Central memory CD8-positive, alpha-beta T cell (primary cell): ENCODE measurements at regions not wholly inside any gene's neighbourhood (a gene's known extent, or its start where the extent isn't known, plus 50 kb on each side); places are given as distances from the start of the nearest gene placed in this dataset.

Source experiments
- ATAC-seq: fragments of 150-1000 bp; cut with Tn5 transposase; replicated peaks from 2 replicates; pipeline ENCODE4 v1.10.0; 2022; ENCODE audit warnings: mild to moderate bottlenecking, moderate FRiP score, moderate number of reproducible peaks; ENCODE audit not compliant: poor library complexity, severe bottlenecking; ENCODE audit errors: extremely low read depth
- DNase-seq, 2 donors: peaks; one replicate each; pipeline ENCODE4 v3.0.0; 2021; ENCODE audit warnings: low spot score in 2 of 2
- H3K27ac Mint-ChIP-seq: one replicate; pipeline ENCODE4 v1.8.0; 2022; ENCODE audit warnings: low read depth, mild to moderate bottlenecking, moderate library complexity, mixed read lengths
- H3K27me3 Mint-ChIP-seq: one replicate; pipeline ENCODE4 v1.8.0; 2022; ENCODE audit warnings: mixed read lengths
- H3K36me3 Mint-ChIP-seq: one replicate; pipeline ENCODE4 v1.8.0; 2022; ENCODE audit warnings: mild to moderate bottlenecking, moderate library complexity, mixed read lengths; ENCODE audit not compliant: insufficient read depth
- H3K4me1 Mint-ChIP-seq: one replicate; pipeline ENCODE4 v1.8.0; 2022; ENCODE audit warnings: mixed read lengths
- H3K4me3 Mint-ChIP-seq: one replicate; pipeline ENCODE4 v1.8.0; 2022; ENCODE audit warnings: mild to moderate bottlenecking, moderate library complexity, mixed read lengths
- H3K9me3 Mint-ChIP-seq: one replicate; pipeline ENCODE4 v1.8.0; 2022; ENCODE audit warnings: mixed read lengths

- Mint-ChIP-seq H3K4me1 (no peaks in the 10 kb centered on the region), H3K36me3 (peaks cover 1% of the 10 kb centered on the region), H3K27ac (no peak overlapping the region), H3K27me3 (peaks cover 13% of the 10 kb centered on the region), H3K9me3 (no peaks in the 10 kb centered on the region), H3K4me3 (no peak overlapping the region)
- ATAC-seq = no peak
- DNase-seq = no peak
Measured at GRCh38 chr6:43964659-43965570, 162.3 kb downstream of the MRPL14 start.

- H3K4me1 Mint-ChIP-seq = no peaks in the 10 kb centered on the region
- no peaks in the 10 kb centered on the region for H3K9me3 Mint-ChIP-seq
- no peak overlapping the region for H3K4me3 Mint-ChIP-seq
- ATAC-seq (no peak), DNase-seq (no peak)
- H3K27ac Mint-ChIP-seq = no peak overlapping the region
- peaks cover 1% of the 10 kb centered on the region for H3K36me3 Mint-ChIP-seq
- peaks cover 19% of the 10 kb centered on the region for H3K27me3 Mint-ChIP-seq
Measured at GRCh38 chr6:43963877-43964658, 163.2 kb downstream of the MRPL14 start.

GRCh38 chr6:43963203-43963602 is 164.0 kb downstream of the MRPL14 start:
- Mint-ChIP-seq H3K27me3 (peaks cover 28% of the 10 kb centered on the region), H3K27ac (no peak overlapping the region), H3K4me3 (no peak overlapping the region), H3K9me3 (no peaks in the 10 kb centered on the region), H3K36me3 (peaks cover 1% of the 10 kb centered on the region), H3K4me1 (no peaks in the 10 kb centered on the region)
- ATAC-seq = no peak
- DNase-seq = no peak

GRCh38 chr6:43962458-43962857 is 164.8 kb downstream of the MRPL14 start:
- H3K36me3 Mint-ChIP-seq = peaks cover 1% of the 10 kb centered on the region
- H3K9me3 Mint-ChIP-seq = no peaks in the 10 kb centered on the region
- H3K27me3 Mint-ChIP-seq = peaks cover 35% of the 10 kb centered on the region
- no peak for ATAC-seq
- H3K4me3 Mint-ChIP-seq = no peak overlapping the region
- H3K4me1 Mint-ChIP-seq = no peaks in the 10 kb centered on the region
- no peak for DNase-seq
- no peak overlapping the region for H3K27ac Mint-ChIP-seq

GRCh38 chr6:43957273-43957672 is 170.0 kb downstream of the MRPL14 start:
- DNase-seq = no peak
- H3K27me3 Mint-ChIP-seq = peaks cover 47% of the 10 kb centered on the region
- H3K9me3 Mint-ChIP-seq = peaks cover 6% of the 10 kb centered on the region
- H3K4me3 Mint-ChIP-seq = no peak overlapping the region
- no peaks in the 10 kb centered on the region for H3K4me1 Mint-ChIP-seq
- no peak for ATAC-seq
- H3K36me3 Mint-ChIP-seq = peaks cover 3% of the 10 kb centered on the region
- H3K27ac Mint-ChIP-seq = no peak overlapping the region

GRCh38 chr6:43956478-43956877 is 170.8 kb downstream of the MRPL14 start:
- no peak overlapping the region for H3K27ac Mint-ChIP-seq
- H3K27me3 Mint-ChIP-seq = peaks cover 47% of the 10 kb centered on the region
- no peaks in the 10 kb centered on the region for H3K4me1 Mint-ChIP-seq
- no peak overlapping the region for H3K4me3 Mint-ChIP-seq
- H3K36me3 Mint-ChIP-seq = peaks cover 2% of the 10 kb centered on the region
- ATAC-seq (no peak), DNase-seq (no peak)
- H3K9me3 Mint-ChIP-seq = peaks cover 6% of the 10 kb centered on the region

- H3K27me3 Mint-ChIP-seq = peaks cover 46% of the 10 kb centered on the region
- H3K4me1 Mint-ChIP-seq = no peaks in the 10 kb centered on the region
- H3K36me3 Mint-ChIP-seq = peaks cover 2% of the 10 kb centered on the region
- no peak for ATAC-seq
- peaks cover 6% of the 10 kb centered on the region for H3K9me3 Mint-ChIP-seq
- H3K27ac Mint-ChIP-seq = no peak overlapping the region
- no peak overlapping the region for H3K4me3 Mint-ChIP-seq
- DNase-seq = no peak
Measured at GRCh38 chr6:43954311-43955131, 172.7 kb downstream of the MRPL14 start.

- peaks cover 39% of the 10 kb centered on the region for H3K27me3 Mint-ChIP-seq
Measured at GRCh38 chr6:43953794-43954310, 173.4 kb downstream of the MRPL14 start.

GRCh38 chr6:43953256-43953655 is 174.0 kb downstream of the MRPL14 start:
- peaks cover 2% of the 10 kb centered on the region for H3K36me3 Mint-ChIP-seq
- H3K27ac Mint-ChIP-seq = no peak overlapping the region
- ATAC-seq (no peak), DNase-seq (no peak)
- no peaks in the 10 kb centered on the region for H3K4me1 Mint-ChIP-seq
- H3K9me3 Mint-ChIP-seq = peaks cover 6% of the 10 kb centered on the region
- peaks cover 33% of the 10 kb centered on the region for H3K27me3 Mint-ChIP-seq
- H3K4me3 Mint-ChIP-seq = no peak overlapping the region

More at GRCh38 chr6:43953794-43954310, 173.4 kb downstream of the MRPL14 start:
- DNase-seq = no peak
- peaks cover 2% of the 10 kb centered on the region for H3K36me3 Mint-ChIP-seq
- H3K27ac Mint-ChIP-seq = no peak overlapping the region
- ATAC-seq = no peak
- no peaks in the 10 kb centered on the region for H3K4me1 Mint-ChIP-seq
- H3K4me3 Mint-ChIP-seq = no peak overlapping the region
- peaks cover 6% of the 10 kb centered on the region for H3K9me3 Mint-ChIP-seq

GRCh38 chr6:43952746-43953145 is 174.5 kb downstream of the MRPL14 start:
- Mint-ChIP-seq H3K9me3 (peaks cover 6% of the 10 kb centered on the region), H3K4me1 (no peaks in the 10 kb centered on the region)
- ATAC-seq = no peak

GRCh38 chr6:43951756-43952675 is 175.2 kb downstream of the MRPL14 start:
- Mint-ChIP-seq H3K27me3 (peaks cover 22% of the 10 kb centered on the region), H3K27ac (no peak overlapping the region), H3K9me3 (peaks cover 6% of the 10 kb centered on the region), H3K4me1 (no peaks in the 10 kb centered on the region), H3K4me3 (no peak overlapping the region), H3K36me3 (peaks cover 2% of the 10 kb centered on the region)
- ATAC-seq (no peak), DNase-seq (no peak)

More at GRCh38 chr6:43952746-43953145, 174.5 kb downstream of the MRPL14 start:
- H3K27ac Mint-ChIP-seq = no peak overlapping the region
- no peak overlapping the region for H3K4me3 Mint-ChIP-seq
- DNase-seq = no peak
- H3K27me3 Mint-ChIP-seq = peaks cover 28% of the 10 kb centered on the region
- peaks cover 2% of the 10 kb centered on the region for H3K36me3 Mint-ChIP-seq
